Nephron (organoid): ENCODE measurements at regions not wholly inside any gene's neighbourhood (a gene's known extent, or its start where the extent isn't known, plus 50 kb on each side); places are given as distances from the start of the nearest gene placed in this dataset.

Experiments
- H3K27ac Mint-ChIP-seq, 3 experiments: 2 replicates each; pipeline ENCODE4 v1.8.0; 2020; ENCODE audit warnings: mixed read lengths in 3 of 3, mild to moderate bottlenecking in 2 of 3, moderate library complexity in 1 of 3
- H3K27me3 Mint-ChIP-seq: 2 replicates; pipeline ENCODE4 v1.8.0; 2021; ENCODE audit warnings: low read depth, mild to moderate bottlenecking, moderate library complexity, mixed read lengths
- H3K36me3 Mint-ChIP-seq: 2 replicates; pipeline ENCODE4 v1.8.0; 2020; ENCODE audit warnings: low read depth, mixed read lengths
- H3K4me1 Mint-ChIP-seq: 2 replicates; pipeline ENCODE4 v1.8.0; 2020; ENCODE audit warnings: mixed read lengths
- H3K4me3 Mint-ChIP-seq, 3 experiments: 2 replicates each; pipeline ENCODE4 v1.8.0; 2020; ENCODE audit warnings: mild to moderate bottlenecking in 3 of 3, mixed read lengths in 3 of 3, moderate library complexity in 2 of 3
- H3K9me3 Mint-ChIP-seq: 2 replicates; pipeline ENCODE4 v1.8.0; 2020; ENCODE audit warnings: mixed read lengths
- TF ChIP-seq, protein P1 (sequence below), 3 experiments: fragments of 200-600 bp; sonication (generic); IDR thresholded peaks; one replicate each; pipeline ENCODE4 v1.5.0; 2021; ENCODE audit warnings: antibody characterized with exemption in 3 of 3; ENCODE audit not compliant: unreplicated experiment in 3 of 3

GRCh38 chr5:8473016-8473415 lies 604.1 kb downstream of the MTRR start:
- Mint-ChIP-seq H3K27me3 (no peaks in the 10 kb centered on the region), H3K27ac (no peak overlapping the region), H3K36me3 (peaks cover 5% of the 10 kb centered on the region), H3K4me3 (no peak overlapping the region), H3K9me3 (peaks cover 21% of the 10 kb centered on the region), H3K4me1 (no peaks in the 10 kb centered on the region)
- TF ChIP-seq, protein P1, sequence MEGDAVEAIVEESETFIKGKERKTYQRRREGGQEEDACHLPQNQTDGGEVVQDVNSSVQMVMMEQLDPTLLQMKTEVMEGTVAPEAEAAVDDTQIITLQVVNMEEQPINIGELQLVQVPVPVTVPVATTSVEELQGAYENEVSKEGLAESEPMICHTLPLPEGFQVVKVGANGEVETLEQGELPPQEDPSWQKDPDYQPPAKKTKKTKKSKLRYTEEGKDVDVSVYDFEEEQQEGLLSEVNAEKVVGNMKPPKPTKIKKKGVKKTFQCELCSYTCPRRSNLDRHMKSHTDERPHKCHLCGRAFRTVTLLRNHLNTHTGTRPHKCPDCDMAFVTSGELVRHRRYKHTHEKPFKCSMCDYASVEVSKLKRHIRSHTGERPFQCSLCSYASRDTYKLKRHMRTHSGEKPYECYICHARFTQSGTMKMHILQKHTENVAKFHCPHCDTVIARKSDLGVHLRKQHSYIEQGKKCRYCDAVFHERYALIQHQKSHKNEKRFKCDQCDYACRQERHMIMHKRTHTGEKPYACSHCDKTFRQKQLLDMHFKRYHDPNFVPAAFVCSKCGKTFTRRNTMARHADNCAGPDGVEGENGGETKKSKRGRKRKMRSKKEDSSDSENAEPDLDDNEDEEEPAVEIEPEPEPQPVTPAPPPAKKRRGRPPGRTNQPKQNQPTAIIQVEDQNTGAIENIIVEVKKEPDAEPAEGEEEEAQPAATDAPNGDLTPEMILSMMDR (IDR thresholded peaks at IDR 0.05; ENCODE audit: unreplicated experiment in 3 of 3): no peak

GRCh38 chr5:8473827-8474568 lies 605.0 kb downstream of the MTRR start:
- H3K36me3 Mint-ChIP-seq: peaks cover 5% of the 10 kb centered on the region
- H3K4me1 Mint-ChIP-seq: no peaks in the 10 kb centered on the region
- peaks cover 21% of the 10 kb centered on the region for H3K9me3 Mint-ChIP-seq
- no peaks in the 10 kb centered on the region for H3K27me3 Mint-ChIP-seq
- TF ChIP-seq, protein P1 (IDR thresholded peaks at IDR 0.05; ENCODE audit: unreplicated experiment in 3 of 3): peak in 1 of 3 experiments; percentile 9
- H3K27ac Mint-ChIP-seq: no peak overlapping the region
- no peak overlapping the region for H3K4me3 Mint-ChIP-seq

GRCh38 chr5:8474569-8474930 lies 605.6 kb downstream of the MTRR start:
- no peak overlapping the region for H3K27ac Mint-ChIP-seq
- no peaks in the 10 kb centered on the region for H3K27me3 Mint-ChIP-seq
- no peak overlapping the region for H3K4me3 Mint-ChIP-seq
- peaks cover 21% of the 10 kb centered on the region for H3K9me3 Mint-ChIP-seq
- TF ChIP-seq, protein P1 (IDR thresholded peaks at IDR 0.05; ENCODE audit: unreplicated experiment in 3 of 3): no peak
- H3K36me3 Mint-ChIP-seq: peaks cover 5% of the 10 kb centered on the region
- H3K4me1 Mint-ChIP-seq: no peaks in the 10 kb centered on the region

DNA sequence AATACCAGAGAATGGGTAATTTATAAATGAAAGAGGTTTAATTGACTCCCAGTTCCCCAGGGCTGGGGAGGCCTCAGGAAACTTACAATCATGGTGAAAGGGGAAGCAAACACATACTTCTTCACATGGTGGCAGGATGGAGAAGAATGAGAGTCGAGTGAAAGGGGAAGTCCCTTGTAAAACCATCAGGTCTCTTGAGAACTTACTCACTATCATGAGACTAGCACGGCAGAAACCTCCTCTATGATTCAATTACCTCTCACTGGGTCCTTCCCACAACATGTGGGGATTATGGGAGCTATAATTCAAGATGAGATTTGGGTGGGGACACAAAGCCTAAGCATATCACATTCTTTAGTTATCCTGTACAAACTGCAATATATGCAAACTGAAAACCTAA lies 609.4 kb downstream of the MTRR start:
- Mint-ChIP-seq H3K4me1 (no peaks in the 10 kb centered on the region), H3K27me3 (no peaks in the 10 kb centered on the region), H3K4me3 (no peak overlapping the region), H3K9me3 (peaks cover 5% of the 10 kb centered on the region), H3K27ac (no peak overlapping the region), H3K36me3 (no peaks in the 10 kb centered on the region)
- TF ChIP-seq, protein P1 (IDR thresholded peaks at IDR 0.05; ENCODE audit: unreplicated experiment in 3 of 3): no peak

DNA sequence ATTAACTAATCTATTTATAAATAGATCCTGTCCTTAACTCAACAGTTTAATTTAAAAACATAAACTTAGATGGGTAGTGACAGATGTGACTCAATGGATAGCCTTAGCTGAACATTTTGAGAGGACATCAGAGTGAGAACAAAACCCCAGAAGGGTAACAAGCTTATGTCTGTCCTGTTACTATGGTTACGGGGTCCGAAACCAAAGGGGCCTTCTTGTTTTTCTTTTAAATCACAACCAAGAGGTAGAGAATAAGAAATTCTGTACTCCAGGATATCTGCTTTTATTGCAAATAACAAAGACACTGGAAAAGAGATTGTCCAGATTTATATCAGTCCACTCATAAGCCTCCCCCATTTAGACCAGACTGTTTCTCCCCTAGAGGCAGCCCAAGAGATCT lies 612.1 kb downstream of the MTRR start:
- no peak overlapping the region for H3K4me3 Mint-ChIP-seq
- peaks cover 3% of the 10 kb centered on the region for H3K9me3 Mint-ChIP-seq
- H3K36me3 Mint-ChIP-seq: no peaks in the 10 kb centered on the region
- no peaks in the 10 kb centered on the region for H3K27me3 Mint-ChIP-seq
- H3K27ac Mint-ChIP-seq: no peak overlapping the region
- no peaks in the 10 kb centered on the region for H3K4me1 Mint-ChIP-seq
- TF ChIP-seq, protein P1 (IDR thresholded peaks at IDR 0.05; ENCODE audit: unreplicated experiment in 3 of 3): no peak

DNA sequence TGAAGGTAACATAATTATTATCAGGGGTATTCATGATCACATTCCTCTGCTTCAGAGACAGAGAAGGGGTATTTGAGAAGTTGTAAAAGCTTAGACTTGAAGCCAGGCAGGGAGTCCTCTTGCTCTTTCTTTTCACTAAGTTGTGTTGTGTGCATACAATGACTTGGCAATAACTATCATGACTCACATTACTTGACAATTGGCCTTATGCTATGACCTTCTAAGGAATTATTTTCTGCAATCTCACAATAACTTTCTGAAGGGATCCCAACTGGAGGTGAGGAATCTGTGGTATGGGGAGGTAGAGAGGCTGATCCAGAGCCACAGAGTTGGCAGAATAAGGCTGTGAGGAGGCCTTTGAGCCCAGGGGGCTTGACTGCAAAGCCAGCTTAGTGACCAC lies 622.3 kb downstream of the MTRR start:
- TF ChIP-seq, protein P1 (IDR thresholded peaks at IDR 0.05; ENCODE audit: unreplicated experiment in 3 of 3): no peak
- H3K27ac Mint-ChIP-seq: no peak overlapping the region
- peaks cover 14% of the 10 kb centered on the region for H3K9me3 Mint-ChIP-seq
- H3K4me3 Mint-ChIP-seq: no peak overlapping the region
- no peaks in the 10 kb centered on the region for H3K36me3 Mint-ChIP-seq
- no peaks in the 10 kb centered on the region for H3K27me3 Mint-ChIP-seq
- peaks cover 5% of the 10 kb centered on the region for H3K4me1 Mint-ChIP-seq
